ENCODE measurements at regions not wholly inside any gene's neighbourhood (a gene's known extent, or its start where the extent isn't known, plus 50 kb on each side); places are given as distances from the start of the nearest gene placed in this dataset.

DNA sequence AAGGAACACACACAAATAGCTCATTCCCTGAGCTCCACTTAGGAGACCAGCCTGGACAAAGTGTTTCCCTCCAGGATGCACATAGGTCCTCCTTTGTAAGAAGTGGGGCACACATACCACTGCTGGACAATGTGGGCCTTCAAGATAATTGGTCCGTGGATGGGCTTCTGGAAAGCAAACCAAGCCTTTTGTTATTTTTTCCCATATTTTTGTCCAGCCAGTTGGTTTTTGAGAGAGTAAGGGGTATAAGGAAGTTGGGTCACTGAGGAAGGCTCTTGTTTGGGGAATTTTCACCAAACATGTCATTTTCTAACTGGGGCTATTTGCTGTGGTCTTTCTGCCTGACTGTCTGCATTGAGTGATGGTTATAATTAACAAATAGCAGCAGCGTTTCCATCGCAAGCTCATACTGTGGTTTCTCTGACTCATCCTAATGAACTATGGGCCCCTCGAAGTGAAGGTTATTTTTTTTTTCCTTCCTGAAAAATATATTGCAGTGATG lies 306.3 kb upstream of the DUSP10 start:
- Histone ChIP-seq H3F3A (ENCODE audit: insufficient read depth, low read length) (no peaks in the 10 kb centered on the region), H3K9me3 (replicated peaks; ENCODE audit: insufficient read depth, low read length) (no peaks in the 10 kb centered on the region), H3K4me2 (ENCODE audit: low read depth, low read length) (no peak overlapping the region), H3K4me1 (ENCODE audit: low read length) (no peaks in the 10 kb centered on the region), H3K27ac (ENCODE audit: low read length) (no peak overlapping the region), H3K79me2 (ENCODE audit: low read length) (no peaks in the 10 kb centered on the region), H3K36me3 (replicated peaks; ENCODE audit: insufficient read depth, low read length) (no peaks in the 10 kb centered on the region), H2AFZ (ENCODE audit: low read length) (no peak overlapping the region), H3K27me3 (replicated peaks; ENCODE audit: insufficient read depth, low read length) (no peaks in the 10 kb centered on the region), H3K9me2 (replicated peaks; ENCODE audit: insufficient read depth, low read length) (no peaks in the 10 kb centered on the region), H4K20me1 (ENCODE audit: insufficient read depth, low read length) (no peaks in the 10 kb centered on the region), H3K4me3 (ENCODE audit: low read length) (no peak overlapping the region), H3K9ac (ENCODE audit: low read length) (no peak overlapping the region)
- TF ChIP-seq EZH2 (optimal IDR thresholded peaks at IDR 0.05; ENCODE audit: low read depth, low read length) (no peak), EZH2phosphoT487 (IDR thresholded peaks at IDR 0.05; ENCODE audit: low read length) (no peak)
- TF ChIP-seq, protein P1, sequence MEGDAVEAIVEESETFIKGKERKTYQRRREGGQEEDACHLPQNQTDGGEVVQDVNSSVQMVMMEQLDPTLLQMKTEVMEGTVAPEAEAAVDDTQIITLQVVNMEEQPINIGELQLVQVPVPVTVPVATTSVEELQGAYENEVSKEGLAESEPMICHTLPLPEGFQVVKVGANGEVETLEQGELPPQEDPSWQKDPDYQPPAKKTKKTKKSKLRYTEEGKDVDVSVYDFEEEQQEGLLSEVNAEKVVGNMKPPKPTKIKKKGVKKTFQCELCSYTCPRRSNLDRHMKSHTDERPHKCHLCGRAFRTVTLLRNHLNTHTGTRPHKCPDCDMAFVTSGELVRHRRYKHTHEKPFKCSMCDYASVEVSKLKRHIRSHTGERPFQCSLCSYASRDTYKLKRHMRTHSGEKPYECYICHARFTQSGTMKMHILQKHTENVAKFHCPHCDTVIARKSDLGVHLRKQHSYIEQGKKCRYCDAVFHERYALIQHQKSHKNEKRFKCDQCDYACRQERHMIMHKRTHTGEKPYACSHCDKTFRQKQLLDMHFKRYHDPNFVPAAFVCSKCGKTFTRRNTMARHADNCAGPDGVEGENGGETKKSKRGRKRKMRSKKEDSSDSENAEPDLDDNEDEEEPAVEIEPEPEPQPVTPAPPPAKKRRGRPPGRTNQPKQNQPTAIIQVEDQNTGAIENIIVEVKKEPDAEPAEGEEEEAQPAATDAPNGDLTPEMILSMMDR (IDR thresholded peaks at IDR 0.05; ENCODE audit: low read length) = no peak
- no peak for DNase-seq

DNA sequence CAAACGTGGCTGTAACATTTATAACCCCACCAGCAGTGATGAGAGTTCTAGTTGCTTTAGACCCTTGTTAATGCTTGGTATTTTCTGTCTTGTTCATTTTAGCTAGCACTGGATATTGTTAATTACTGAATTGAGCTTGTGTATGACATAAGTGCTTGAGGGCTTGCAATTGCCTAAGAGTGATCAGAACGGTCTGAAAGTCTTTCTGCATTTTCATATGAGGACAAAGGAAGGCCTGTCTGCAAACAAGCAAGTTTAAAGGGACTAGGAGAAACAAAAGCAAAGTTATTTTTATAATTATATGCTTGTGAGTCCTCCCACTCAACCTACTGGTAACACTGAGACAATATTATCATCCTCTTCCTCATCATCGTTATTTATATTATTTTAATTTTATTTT lies 305.5 kb upstream of the DUSP10 start:
- no peak overlapping the region for H3K4me3 ChIP-seq (ENCODE audit: low read length)

DNA sequence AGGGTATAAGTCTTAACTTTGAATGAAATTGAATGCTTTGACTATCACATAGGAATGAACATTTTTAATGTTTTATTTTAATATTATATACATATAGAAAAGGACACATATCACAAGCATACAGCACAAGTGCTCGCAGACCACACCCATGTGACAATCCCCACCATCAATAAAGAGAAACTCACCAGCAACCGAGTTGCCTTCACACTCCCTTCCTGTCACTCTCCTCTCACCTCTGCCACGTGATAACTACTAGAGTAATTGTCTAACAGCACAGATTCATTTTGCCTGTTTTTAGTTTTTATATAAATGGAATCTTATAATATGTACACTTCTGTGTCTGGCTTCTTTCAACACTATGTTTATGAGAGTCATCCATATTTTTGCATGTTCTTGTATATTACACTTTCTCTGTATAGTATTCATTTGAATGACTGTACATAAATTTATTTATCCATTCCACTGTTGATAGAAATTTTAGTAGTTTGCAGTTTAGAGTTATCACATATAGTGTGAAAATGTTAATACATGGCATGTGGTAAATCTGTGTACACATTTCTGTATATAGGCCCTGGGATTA lies 304.9 kb upstream of the DUSP10 start:
- Histone ChIP-seq H3K27ac (ENCODE audit: low read length) (no peak overlapping the region), H3K4me1 (ENCODE audit: low read length) (no peaks in the 10 kb centered on the region), H3K79me2 (ENCODE audit: low read length) (no peaks in the 10 kb centered on the region), H3K9me2 (replicated peaks; ENCODE audit: insufficient read depth, low read length) (no peaks in the 10 kb centered on the region), H3F3A (ENCODE audit: insufficient read depth, low read length) (no peaks in the 10 kb centered on the region), H3K36me3 (replicated peaks; ENCODE audit: insufficient read depth, low read length) (no peaks in the 10 kb centered on the region), H4K20me1 (ENCODE audit: insufficient read depth, low read length) (no peaks in the 10 kb centered on the region), H2AFZ (ENCODE audit: low read length) (no peak overlapping the region), H3K27me3 (replicated peaks; ENCODE audit: insufficient read depth, low read length) (no peaks in the 10 kb centered on the region), H3K4me3 (ENCODE audit: low read length) (no peak overlapping the region), H3K9me3 (replicated peaks; ENCODE audit: insufficient read depth, low read length) (no peaks in the 10 kb centered on the region), H3K4me2 (ENCODE audit: low read depth, low read length) (no peak overlapping the region), H3K9ac (ENCODE audit: low read length) (no peak overlapping the region)
- TF ChIP-seq, protein P1 (IDR thresholded peaks at IDR 0.05; ENCODE audit: low read length) = no peak
- TF ChIP-seq EZH2 (optimal IDR thresholded peaks at IDR 0.05; ENCODE audit: low read depth, low read length) (no peak), EZH2phosphoT487 (IDR thresholded peaks at IDR 0.05; ENCODE audit: low read length) (no peak)
- no peak for DNase-seq

More for the DNA sequence above, 305.5 kb upstream of the DUSP10 start:
- Histone ChIP-seq H3K9me3 (replicated peaks; ENCODE audit: insufficient read depth, low read length) (no peaks in the 10 kb centered on the region), H3K9me2 (replicated peaks; ENCODE audit: insufficient read depth, low read length) (no peaks in the 10 kb centered on the region), H3K36me3 (replicated peaks; ENCODE audit: insufficient read depth, low read length) (no peaks in the 10 kb centered on the region), H3K4me1 (ENCODE audit: low read length) (no peaks in the 10 kb centered on the region), H3K27me3 (replicated peaks; ENCODE audit: insufficient read depth, low read length) (no peaks in the 10 kb centered on the region), H3K79me2 (ENCODE audit: low read length) (no peaks in the 10 kb centered on the region), H3K4me2 (ENCODE audit: low read depth, low read length) (no peak overlapping the region), H2AFZ (ENCODE audit: low read length) (no peak overlapping the region), H3F3A (ENCODE audit: insufficient read depth, low read length) (no peaks in the 10 kb centered on the region), H3K27ac (ENCODE audit: low read length) (no peak overlapping the region), H4K20me1 (ENCODE audit: insufficient read depth, low read length) (no peaks in the 10 kb centered on the region), H3K9ac (ENCODE audit: low read length) (no peak overlapping the region)
- TF ChIP-seq, protein P1 (IDR thresholded peaks at IDR 0.05; ENCODE audit: low read length) = no peak
- TF ChIP-seq EZH2phosphoT487 (IDR thresholded peaks at IDR 0.05; ENCODE audit: low read length) (no peak), EZH2 (optimal IDR thresholded peaks at IDR 0.05; ENCODE audit: low read depth, low read length) (no peak)
- DNase-seq = no peak
